HFFc6 (cell line): ENCODE measurements at regions not wholly inside any gene's neighbourhood (a gene's known extent, or its start where the extent isn't known, plus 50 kb on each side); places are given as distances from the start of the nearest gene placed in this dataset.
"Not testable (repeated sequence)": the region's sequence is repeated elsewhere in the genome, so short reads cannot be mapped to it uniquely, and the experiment has no call there.

Experiments
- DNase-seq: peaks from one replicate; pipeline ENCODE4 v3.0.0-alpha.2; 2018
- H3K27ac Mint-ChIP-seq: 2 replicates; pipeline ENCODE4 v1.8.0; 2020; ENCODE audit warnings: mild to moderate bottlenecking, mixed read lengths
- H3K27me3 Mint-ChIP-seq: 2 replicates; pipeline ENCODE4 v1.8.0; 2021; ENCODE audit warnings: mild to moderate bottlenecking, moderate library complexity, mixed read lengths; ENCODE audit not compliant: insufficient read depth
- H3K36me3 Mint-ChIP-seq: 2 replicates; pipeline ENCODE4 v1.8.0; 2021; ENCODE audit warnings: low read depth, mixed read lengths
- H3K4me1 Mint-ChIP-seq: 2 replicates; pipeline ENCODE4 v1.8.0; 2020; ENCODE audit warnings: low read depth, mixed read lengths
- H3K4me3 Mint-ChIP-seq: 2 replicates; pipeline ENCODE4 v1.8.0; 2020; ENCODE audit warnings: mild to moderate bottlenecking, moderate library complexity, mixed read lengths
- H3K9me3 Mint-ChIP-seq: 2 replicates; pipeline ENCODE4 v1.8.0; 2020; ENCODE audit warnings: mild to moderate bottlenecking, mixed read lengths
- CTCF ChIP-seq: fragments of 200-600 bp; sonication (generic); IDR thresholded peaks from 2 replicates; pipeline ENCODE4 v1.5.0; 2021; ENCODE audit warnings: antibody characterized with exemption, mild to moderate bottlenecking

- TF ChIP-seq CTCF = no peak
- DNase-seq = no peak
- Mint-ChIP-seq H3K9me3 (peaks cover 27% of the 10 kb centered on the region), H3K27ac (no peak overlapping the region), H3K27me3 (no peaks in the 10 kb centered on the region), H3K4me1 (no peaks in the 10 kb centered on the region), H3K36me3 (no peaks in the 10 kb centered on the region), H3K4me3 (no peak overlapping the region)
These were observed 1596.8 kb upstream of the SLC39A10 start for GRCh38 chr2:194060269-194060668.

DNA sequence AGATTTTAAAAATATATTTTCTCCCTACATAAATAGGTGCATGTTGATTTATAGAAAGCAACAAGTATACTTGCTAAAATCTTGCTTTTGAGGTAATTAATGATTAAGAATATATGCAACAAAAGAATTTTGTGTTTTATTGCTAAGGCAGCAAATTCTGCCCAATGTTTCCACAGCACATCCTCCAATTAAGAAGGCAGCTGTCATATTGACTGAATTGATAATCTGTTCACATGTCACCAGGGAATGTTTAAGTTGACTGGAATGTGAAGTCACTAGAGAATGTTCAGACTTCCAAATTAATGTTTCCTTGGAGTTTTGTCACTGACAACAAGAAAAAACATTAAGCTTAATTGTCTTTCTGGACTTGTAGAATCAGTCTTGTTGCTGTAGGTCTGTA lies 1602.7 kb upstream of the SLC39A10 start:
- TF ChIP-seq CTCF = no peak
- Mint-ChIP-seq H3K27me3 (peaks cover 2% of the 10 kb centered on the region; the same call in 1 of the 2 replicates), H3K4me3 (no peak overlapping the region), H3K27ac (no peak overlapping the region), H3K36me3 (no peaks in the 10 kb centered on the region), H3K4me1 (no peaks in the 10 kb centered on the region), H3K9me3 (peaks cover 13% of the 10 kb centered on the region)
- no peak for DNase-seq

DNA sequence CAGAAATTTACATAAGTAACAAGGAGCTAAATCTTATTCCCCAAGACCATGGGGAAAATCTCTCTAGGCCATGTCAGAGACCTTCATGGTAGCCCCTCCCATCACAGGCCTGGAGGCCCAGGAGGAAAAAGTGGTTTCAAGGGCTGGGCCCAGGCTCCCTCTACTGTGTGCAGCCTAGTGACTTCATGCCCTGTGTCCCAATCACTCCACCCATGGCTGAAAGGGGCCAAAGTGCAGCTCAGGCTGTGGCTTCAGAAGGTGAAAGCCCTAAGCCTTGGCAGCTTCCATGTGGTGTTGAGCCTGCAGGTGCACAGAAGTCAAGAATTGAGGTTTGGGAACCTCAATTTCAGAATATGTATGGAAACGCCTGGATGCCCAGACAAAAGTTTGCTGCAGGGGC lies 1612.7 kb upstream of the SLC39A10 start:
- Mint-ChIP-seq H3K9me3 (peaks cover 40% of the 10 kb centered on the region), H3K27ac (no peak overlapping the region), H3K36me3 (no peaks in the 10 kb centered on the region), H3K4me1 (no peaks in the 10 kb centered on the region), H3K27me3 (no peaks in the 10 kb centered on the region), H3K4me3 (no peak overlapping the region)
- no peak for TF ChIP-seq CTCF
- DNase-seq = no peak

- not testable (repeated sequence) for H3K4me3 Mint-ChIP-seq
These were observed 1635.9 kb upstream of the SLC39A10 start for GRCh38 chr2:194021130-194021529.

DNA sequence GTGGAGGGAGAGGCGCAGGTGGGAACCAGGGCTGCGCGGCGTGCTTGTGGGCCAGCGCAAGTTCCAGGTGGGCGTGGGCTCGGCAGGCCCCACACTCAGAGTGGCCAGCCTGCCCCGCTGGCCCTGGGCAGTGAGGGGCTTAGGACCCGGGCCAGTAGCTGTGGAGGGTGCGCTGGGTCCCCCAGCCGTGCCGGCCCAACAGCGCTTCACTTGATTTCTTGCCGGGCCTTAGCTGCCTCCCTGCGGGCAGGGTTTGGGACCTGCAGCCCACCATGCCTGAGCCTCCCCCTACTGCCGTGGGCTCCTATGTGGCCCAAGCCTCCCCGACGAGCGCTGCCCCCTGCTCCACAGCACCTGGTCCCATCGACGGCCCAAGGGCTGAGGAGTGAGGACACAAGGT lies 1636.9 kb upstream of the SLC39A10 start:
- H3K9me3 Mint-ChIP-seq = peaks cover 39% of the 10 kb centered on the region
- no peaks in the 10 kb centered on the region for H3K27me3 Mint-ChIP-seq
- no peak for TF ChIP-seq CTCF
- DNase-seq = no peak
- no peaks in the 10 kb centered on the region for H3K36me3 Mint-ChIP-seq
- no peaks in the 10 kb centered on the region; the same call in 1 of the 2 replicates for H3K4me1 Mint-ChIP-seq
- no peak overlapping the region for H3K27ac Mint-ChIP-seq
- no peak overlapping the region for H3K4me3 Mint-ChIP-seq

More at GRCh38 chr2:194021130-194021529, 1635.9 kb upstream of the SLC39A10 start:
- not testable (repeated sequence) for DNase-seq, H3K36me3 Mint-ChIP-seq, H3K4me1 Mint-ChIP-seq, H3K27me3 Mint-ChIP-seq, H3K27ac Mint-ChIP-seq
- H3K9me3 Mint-ChIP-seq = peaks cover 36% of the 10 kb centered on the region

DNA sequence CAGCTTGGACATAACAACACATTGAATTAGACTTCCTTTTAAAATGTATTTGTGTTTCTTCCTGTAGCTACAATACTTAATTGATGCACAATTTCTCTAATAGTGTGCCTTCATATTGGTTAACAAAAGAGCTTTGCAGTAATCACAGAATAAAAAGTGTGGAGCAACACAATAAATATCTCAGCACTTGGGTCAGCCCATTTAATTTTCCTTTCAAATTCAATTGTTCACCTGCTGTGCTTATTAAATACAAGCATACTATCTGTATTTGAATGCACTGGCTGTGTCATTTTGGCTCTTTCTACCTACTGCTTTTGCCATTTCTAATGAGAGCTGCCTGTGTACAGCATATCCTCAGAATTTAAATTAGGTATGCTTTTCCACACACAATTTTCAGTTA lies 1641.3 kb upstream of the SLC39A10 start:
- H3K27ac Mint-ChIP-seq = no peak overlapping the region
- peaks cover 36% of the 10 kb centered on the region for H3K9me3 Mint-ChIP-seq

More for the DNA sequence above, 1641.3 kb upstream of the SLC39A10 start:
- no peaks in the 10 kb centered on the region for H3K4me1 Mint-ChIP-seq
- no peaks in the 10 kb centered on the region for H3K36me3 Mint-ChIP-seq
- DNase-seq = no peak
- no peak overlapping the region for H3K4me3 Mint-ChIP-seq
- no peaks in the 10 kb centered on the region for H3K27me3 Mint-ChIP-seq
- TF ChIP-seq CTCF = no peak
